Stimulated activated naive B cell treated with anti-CD40 and anti-IgM and Interleukin-4, amounts not matched to agents 10 μg/mL and 1 μg/mL and 100 μg/mL, for 72 hours (primary cell): ENCODE measurements at regions not wholly inside any gene's neighbourhood (a gene's known extent, or its start where the extent isn't known, plus 50 kb on each side); places are given as distances from the start of the nearest gene placed in this dataset.

Experiments used
- ATAC-seq, 2 donors: fragments of 150-1000 bp; cut with Tn5 transposase; replicated peaks; 2 replicates each; pipeline ENCODE4 v1.10.0; 2021; ENCODE audit warnings: moderate library complexity in 1 of 2
- DNase-seq: peaks from one replicate; pipeline ENCODE4 v3.0.0; 2021
- H3K27ac Mint-ChIP-seq: one replicate; pipeline ENCODE4 v1.8.0; 2022; ENCODE audit warnings: mild to moderate bottlenecking, mixed read lengths
- H3K27me3 Mint-ChIP-seq, 2 donors: one replicate each; pipeline ENCODE4 v1.8.0; 2022; ENCODE audit warnings: mixed read lengths in 2 of 2
- H3K36me3 Mint-ChIP-seq, 2 donors: one replicate each; pipeline ENCODE4 v1.8.0; 2022; ENCODE audit warnings: mixed read lengths in 2 of 2, mild to moderate bottlenecking in 1 of 2
- H3K4me1 Mint-ChIP-seq, 2 donors: one replicate each; pipeline ENCODE4 v1.8.0; 2022; ENCODE audit warnings: mixed read lengths in 2 of 2, mild to moderate bottlenecking in 1 of 2
- H3K4me3 Mint-ChIP-seq, 2 donors: one replicate each; pipeline ENCODE4 v1.8.0; 2022; ENCODE audit warnings: mild to moderate bottlenecking in 2 of 2, mixed read lengths in 2 of 2, moderate library complexity in 1 of 2
- H3K9me3 Mint-ChIP-seq, 2 donors: one replicate each; pipeline ENCODE4 v1.8.0; 2022; ENCODE audit warnings: mixed read lengths in 2 of 2, mild to moderate bottlenecking in 1 of 2

- no peak for DNase-seq
- Mint-ChIP-seq H3K36me3 (no peaks in the 10 kb centered on the region), H3K27ac (no peak overlapping the region)
These were observed 526.2 kb downstream of the SUCLA2 start for GRCh38 chr13:47474839-47475238.

GRCh38 chr13:47474326-47474725 lies 526.7 kb downstream of the SUCLA2 start:
- Mint-ChIP-seq H3K36me3 (no peaks in the 10 kb centered on the region), H3K4me3 (no peak overlapping the region), H3K27ac (no peak overlapping the region), H3K9me3 (peaks cover 0 to 7% of the 10 kb centered on the region in 2 donors), H3K27me3 (peaks cover 4 to 7% of the 10 kb centered on the region in 2 donors), H3K4me1 (no peaks in the 10 kb centered on the region)
- DNase-seq = no peak
- no peak for ATAC-seq

More at GRCh38 chr13:47474839-47475238, 526.2 kb downstream of the SUCLA2 start:
- H3K9me3 Mint-ChIP-seq = peaks cover 0 to 7% of the 10 kb centered on the region in 2 donors
- ATAC-seq = no peak
- no peaks in the 10 kb centered on the region for H3K4me1 Mint-ChIP-seq
- peaks cover 4 to 6% of the 10 kb centered on the region in 2 donors for H3K27me3 Mint-ChIP-seq
- no peak overlapping the region for H3K4me3 Mint-ChIP-seq

- no peak for DNase-seq
- no peaks in the 10 kb centered on the region for H3K4me1 Mint-ChIP-seq
- peaks cover 4 to 7% of the 10 kb centered on the region in 2 donors for H3K27me3 Mint-ChIP-seq
- no peak overlapping the region for H3K27ac Mint-ChIP-seq
- H3K4me3 Mint-ChIP-seq = no peak overlapping the region
- ATAC-seq = no peak
- peaks cover 5 to 7% of the 10 kb centered on the region in 2 donors for H3K9me3 Mint-ChIP-seq
- no peaks in the 10 kb centered on the region for H3K36me3 Mint-ChIP-seq
These were observed 528.6 kb downstream of the SUCLA2 start for GRCh38 chr13:47472516-47472915.

GRCh38 chr13:47463726-47464125 lies 537.3 kb downstream of the SUCLA2 start:
- ATAC-seq = no peak
- H3K27ac Mint-ChIP-seq = no peak overlapping the region

GRCh38 chr13:47463002-47463401 lies 538.1 kb downstream of the SUCLA2 start:
- Mint-ChIP-seq H3K27ac (no peak overlapping the region), H3K9me3 (peaks cover 16% of the 10 kb centered on the region in 2 donors), H3K4me1 (no peaks in the 10 kb centered on the region), H3K4me3 (no peak overlapping the region), H3K36me3 (no peaks in the 10 kb centered on the region), H3K27me3 (peaks cover 0 to 12% of the 10 kb centered on the region in 2 donors)
- ATAC-seq (no peak), DNase-seq (no peak)

More at GRCh38 chr13:47463726-47464125, 537.3 kb downstream of the SUCLA2 start:
- Mint-ChIP-seq H3K27me3 (peaks cover 0 to 12% of the 10 kb centered on the region in 2 donors), H3K4me3 (no peak overlapping the region), H3K36me3 (no peaks in the 10 kb centered on the region), H3K9me3 (peaks cover 16 to 20% of the 10 kb centered on the region in 2 donors), H3K4me1 (no peaks in the 10 kb centered on the region)
- no peak for DNase-seq

- peaks cover 0 to 12% of the 10 kb centered on the region in 2 donors for H3K27me3 Mint-ChIP-seq
- DNase-seq (no peak), ATAC-seq (no peak)
- H3K36me3 Mint-ChIP-seq = no peaks in the 10 kb centered on the region
- H3K9me3 Mint-ChIP-seq = peaks cover 9 to 11% of the 10 kb centered on the region in 2 donors
- no peak overlapping the region for H3K4me3 Mint-ChIP-seq
- no peaks in the 10 kb centered on the region for H3K4me1 Mint-ChIP-seq
- H3K27ac Mint-ChIP-seq = no peak overlapping the region
These were observed 539.3 kb downstream of the SUCLA2 start for GRCh38 chr13:47461816-47462215.

GRCh38 chr13:47459512-47459911 lies 541.6 kb downstream of the SUCLA2 start:
- Mint-ChIP-seq H3K27me3 (peaks cover 0 to 5% of the 10 kb centered on the region in 2 donors), H3K36me3 (no peaks in the 10 kb centered on the region), H3K9me3 (peaks cover 4% of the 10 kb centered on the region in 2 donors), H3K4me3 (no peak overlapping the region), H3K4me1 (no peaks in the 10 kb centered on the region), H3K27ac (no peak overlapping the region)
- no peak for DNase-seq
- ATAC-seq = peak; percentile 25 to 31

- Mint-ChIP-seq H3K27me3 (peaks cover 2% of the 10 kb centered on the region in 2 donors), H3K9me3 (peaks cover 0 to 1% of the 10 kb centered on the region in 2 donors), H3K36me3 (no peaks in the 10 kb centered on the region), H3K27ac (no peak overlapping the region), H3K4me1 (no peaks in the 10 kb centered on the region), H3K4me3 (no peak overlapping the region)
- no peak for ATAC-seq
- no peak for DNase-seq
These were observed 543.4 kb downstream of the SUCLA2 start for GRCh38 chr13:47457626-47458025.

GRCh38 chr13:47455626-47456025 lies 545.4 kb downstream of the SUCLA2 start:
- peaks cover 0 to 2% of the 10 kb centered on the region in 2 donors for H3K9me3 Mint-ChIP-seq
- no peaks in the 10 kb centered on the region for H3K4me1 Mint-ChIP-seq
- no peak overlapping the region for H3K27ac Mint-ChIP-seq
- DNase-seq = no peak
- no peaks in the 10 kb centered on the region for H3K36me3 Mint-ChIP-seq
- no peak overlapping the region for H3K4me3 Mint-ChIP-seq
- H3K27me3 Mint-ChIP-seq = peaks cover 3 to 4% of the 10 kb centered on the region in 2 donors
- peak; percentile 53 to 63 for ATAC-seq

GRCh38 chr13:47454986-47455385 lies 546.1 kb downstream of the SUCLA2 start:
- Mint-ChIP-seq H3K4me3 (no peak overlapping the region), H3K9me3 (peaks cover 0 to 2% of the 10 kb centered on the region in 2 donors), H3K27ac (no peak overlapping the region), H3K36me3 (no peaks in the 10 kb centered on the region), H3K27me3 (peaks cover 3 to 4% of the 10 kb centered on the region in 2 donors), H3K4me1 (no peaks in the 10 kb centered on the region)
- ATAC-seq (no peak), DNase-seq (no peak)

GRCh38 chr13:47437406-47437805 lies 540.6 kb upstream of the HTR2A start:
- Mint-ChIP-seq H3K9me3 (peaks cover 3 to 4% of the 10 kb centered on the region in 2 donors), H3K4me3 (no peak overlapping the region), H3K4me1 (no peaks in the 10 kb centered on the region), H3K27me3 (peaks cover 0 to 9% of the 10 kb centered on the region in 2 donors), H3K27ac (no peak overlapping the region), H3K36me3 (no peaks in the 10 kb centered on the region)
- no peak for ATAC-seq
- no peak for DNase-seq

- H3K27ac Mint-ChIP-seq = no peak overlapping the region
- no peaks in the 10 kb centered on the region for H3K36me3 Mint-ChIP-seq
- DNase-seq (no peak), ATAC-seq (no peak)
- H3K27me3 Mint-ChIP-seq = peaks cover 0 to 5% of the 10 kb centered on the region in 2 donors
- H3K4me1 Mint-ChIP-seq = no peaks in the 10 kb centered on the region
- H3K4me3 Mint-ChIP-seq = no peak overlapping the region
- peaks cover 3 to 4% of the 10 kb centered on the region in 2 donors for H3K9me3 Mint-ChIP-seq
These were observed 536.7 kb upstream of the HTR2A start for GRCh38 chr13:47433461-47434005.

- H3K4me1 Mint-ChIP-seq = no peaks in the 10 kb centered on the region
- ATAC-seq = no peak
- peaks cover 0 to 4% of the 10 kb centered on the region in 2 donors for H3K27me3 Mint-ChIP-seq
- H3K27ac Mint-ChIP-seq = no peak overlapping the region
- H3K4me3 Mint-ChIP-seq = no peak overlapping the region
- H3K9me3 Mint-ChIP-seq = no peaks in the 10 kb centered on the region
- DNase-seq = no peak
- no peaks in the 10 kb centered on the region for H3K36me3 Mint-ChIP-seq
These were observed 529.4 kb upstream of the HTR2A start for GRCh38 chr13:47426126-47426849.

- peaks cover 0 to 4% of the 10 kb centered on the region in 2 donors for H3K27me3 Mint-ChIP-seq
- no peak overlapping the region for H3K4me3 Mint-ChIP-seq
- H3K27ac Mint-ChIP-seq = no peak overlapping the region
- no peaks in the 10 kb centered on the region for H3K9me3 Mint-ChIP-seq
- ATAC-seq = no peak
- H3K4me1 Mint-ChIP-seq = no peaks in the 10 kb centered on the region
- no peak for DNase-seq
- H3K36me3 Mint-ChIP-seq = no peaks in the 10 kb centered on the region
These were observed 524.7 kb upstream of the HTR2A start for GRCh38 chr13:47421525-47421924.

- no peak for DNase-seq
- Mint-ChIP-seq H3K9me3 (no peaks in the 10 kb centered on the region), H3K4me3 (no peak overlapping the region), H3K4me1 (no peaks in the 10 kb centered on the region), H3K27me3 (peaks cover 0 to 7% of the 10 kb centered on the region in 2 donors), H3K36me3 (no peaks in the 10 kb centered on the region), H3K27ac (no peak overlapping the region)
- ATAC-seq = no peak
These were observed 523.7 kb upstream of the HTR2A start for GRCh38 chr13:47420568-47420967.
